DMS 273 (cell line): ENCODE measurements at regions not wholly inside any gene's neighbourhood (a gene's known extent, or its start where the extent isn't known, plus 50 kb on each side); places are given as distances from the start of the nearest gene placed in this dataset.

Experiments
- DNase-seq: peaks from one replicate; lab custom pipeline; 2025; ENCODE audit not compliant: unreplicated experiment; lab: John Stamatoyannopoulos, UW

DNA sequence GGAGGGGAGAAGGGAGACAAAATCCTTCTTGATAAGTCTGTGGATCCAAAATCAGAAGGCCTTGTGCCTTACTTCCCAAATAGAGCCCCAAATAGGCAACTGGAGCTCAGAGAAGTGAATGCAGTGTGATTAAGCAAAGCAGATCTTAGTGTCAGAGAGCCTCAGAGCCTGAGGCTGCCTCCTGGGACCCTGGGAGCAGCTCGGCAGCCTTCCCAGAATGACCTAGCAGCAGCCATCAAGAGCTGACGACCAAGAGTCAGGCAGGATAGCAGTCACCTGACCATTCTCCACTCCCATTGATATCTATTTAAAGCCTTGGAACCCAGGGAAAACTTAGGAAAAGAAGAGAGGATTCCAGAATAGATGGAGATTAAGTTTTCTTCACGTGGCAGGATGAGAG lies 78.0 kb upstream of the SMYD2 start:
- DNase-seq: no peak

DNA sequence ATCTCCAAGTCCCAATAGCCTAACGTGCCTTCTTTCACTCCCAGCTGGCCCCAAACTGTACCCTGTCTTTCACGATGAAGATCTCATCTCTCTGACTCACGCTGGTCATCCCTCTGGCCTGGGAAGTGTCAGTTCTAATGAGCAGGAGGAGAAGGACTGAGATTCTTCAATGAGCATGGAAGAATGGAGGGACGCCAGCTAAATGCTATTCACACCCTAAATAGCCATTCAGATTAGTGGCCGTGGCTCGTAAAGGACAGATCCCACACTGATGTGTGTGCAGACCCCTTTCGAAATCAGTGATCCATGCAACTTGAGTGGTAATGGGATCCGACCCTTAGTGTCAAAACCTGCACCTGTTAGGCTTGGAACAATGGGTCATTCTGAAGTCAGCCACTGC lies 75.9 kb upstream of the SMYD2 start:
- no peak for DNase-seq

DNA sequence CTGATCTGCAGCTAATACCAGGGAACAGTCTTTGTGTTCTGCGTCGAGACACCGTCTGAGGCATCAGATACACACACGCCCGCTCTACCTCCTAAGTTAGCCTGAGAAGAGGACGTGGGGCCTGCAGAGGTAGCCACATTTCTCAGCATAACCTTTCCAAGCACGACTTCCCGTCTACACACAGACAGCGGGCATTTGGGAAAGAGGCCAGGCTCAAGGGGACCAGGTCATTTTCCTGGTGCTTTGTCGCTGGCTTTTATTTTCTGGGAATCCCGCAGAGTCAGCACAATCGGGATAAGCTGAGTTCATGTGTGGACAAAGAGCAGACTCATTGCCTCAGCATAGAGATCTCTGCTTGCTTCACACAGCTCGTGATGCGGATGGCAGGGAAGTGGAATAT lies 72.5 kb upstream of the SMYD2 start:
- DNase-seq: no peak

DNA sequence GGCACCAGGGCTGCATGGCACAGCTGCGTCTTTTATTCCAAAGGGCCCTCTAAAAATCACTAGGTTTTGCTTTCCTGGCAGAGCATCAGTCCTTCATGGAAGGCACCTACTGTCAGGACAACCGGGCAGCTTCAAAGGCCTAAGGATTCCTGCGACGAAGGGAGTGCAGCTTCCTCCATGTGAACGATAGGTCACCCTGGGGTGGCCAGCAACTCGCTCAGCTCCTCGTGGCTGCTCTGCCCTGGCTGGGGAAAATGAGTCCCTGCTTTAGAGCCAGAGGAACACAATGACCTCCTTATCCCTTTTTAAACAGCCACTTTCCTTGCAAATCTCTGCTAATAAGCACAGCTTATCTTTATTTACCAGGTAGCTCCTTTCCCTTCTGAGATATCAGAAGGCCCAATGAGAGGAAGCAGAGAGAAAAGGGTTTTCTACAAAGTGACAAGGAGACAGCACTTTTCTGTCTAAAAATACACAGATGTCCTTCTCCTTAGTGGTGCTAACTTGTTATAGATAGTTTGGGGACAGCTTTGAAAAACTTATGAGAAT lies 71.6 kb upstream of the SMYD2 start:
- DNase-seq: no peak

DNA sequence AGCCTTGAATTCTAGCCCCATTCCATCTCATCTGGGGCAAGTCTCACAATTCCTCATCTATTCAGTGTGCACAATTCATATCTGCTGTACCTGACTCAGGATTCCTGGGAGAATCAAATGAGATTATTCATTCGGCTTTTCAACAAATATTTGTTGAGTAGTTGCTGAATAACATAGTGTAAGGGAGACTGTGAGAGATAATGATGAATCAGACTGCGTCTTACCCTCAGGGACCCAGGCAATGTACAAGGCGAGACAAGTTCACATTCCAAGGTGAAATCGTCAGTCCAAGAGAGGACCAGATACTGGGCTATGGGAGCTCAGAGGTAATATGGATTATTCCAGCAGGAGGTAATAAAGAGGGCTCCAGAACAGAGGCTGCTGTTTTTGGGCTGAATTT lies 67.8 kb upstream of the SMYD2 start:
- DNase-seq: no peak

- no peak for DNase-seq
Observed at GRCh38 chr1:214214851-214215250, 66.1 kb upstream of the SMYD2 start.

- no peak for DNase-seq
Observed at GRCh38 chr1:214215583-214215982, 65.4 kb upstream of the SMYD2 start.

GRCh38 chr1:214216021-214216420 lies 64.9 kb upstream of the SMYD2 start:
- no peak for DNase-seq

DNA sequence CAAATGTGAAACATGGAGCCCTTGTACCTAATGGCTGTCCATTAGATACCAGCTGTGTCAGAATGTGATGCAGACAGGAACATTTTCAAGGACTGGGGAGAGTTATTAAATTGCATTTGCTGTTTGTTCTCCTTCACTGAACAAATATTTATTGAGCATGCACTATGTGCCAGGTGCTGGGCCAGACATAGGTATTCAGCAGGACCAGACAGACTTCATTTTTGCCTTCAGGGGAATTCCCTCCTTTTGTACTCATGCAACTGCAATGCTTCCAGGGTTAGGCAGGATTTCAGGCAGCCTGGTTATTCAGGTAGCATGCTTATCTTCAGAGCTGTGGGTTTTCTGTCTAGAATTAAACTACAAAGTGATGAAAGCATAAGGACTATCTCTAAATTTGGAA lies 64.2 kb upstream of the SMYD2 start:
- DNase-seq: no peak

DNA sequence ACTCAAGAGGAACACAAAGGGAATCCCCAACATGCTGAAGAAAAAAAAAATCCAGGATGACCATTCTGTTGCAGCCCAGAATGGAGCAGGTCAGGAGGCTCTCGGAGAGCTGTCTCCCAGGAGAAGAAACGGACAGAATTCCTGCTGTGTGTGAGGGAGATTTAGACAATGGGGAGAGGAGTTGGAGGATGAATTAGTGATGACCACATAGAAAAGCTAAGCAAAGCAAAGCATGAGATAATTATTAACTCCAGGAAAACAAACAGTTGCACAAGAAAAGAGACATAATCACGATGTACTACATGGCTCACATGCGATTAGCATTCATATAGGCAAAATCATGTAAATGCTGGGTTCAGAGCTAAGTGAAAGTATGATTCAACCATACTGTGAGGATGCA lies 61.1 kb upstream of the SMYD2 start:
- no peak for DNase-seq

DNA sequence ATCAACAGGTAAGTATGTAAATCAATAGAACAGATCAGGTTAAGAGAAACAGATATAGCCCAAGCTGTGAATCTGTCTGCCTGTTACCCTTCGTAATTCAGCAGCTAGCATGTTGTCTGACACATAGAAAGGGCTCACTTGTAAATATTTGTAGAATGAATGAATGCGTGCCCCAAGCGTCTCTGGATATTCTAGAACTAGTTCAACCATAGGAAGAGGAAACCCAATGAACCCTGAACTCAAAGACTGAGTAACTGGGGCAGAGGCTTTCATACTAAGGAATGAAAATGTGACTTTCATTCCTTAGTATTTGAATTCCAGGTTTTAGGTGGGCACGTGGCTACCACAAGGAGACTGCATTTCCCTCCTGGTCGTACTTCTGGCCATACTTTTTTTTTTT lies 60.1 kb upstream of the SMYD2 start:
- DNase-seq: no peak

GRCh38 chr1:214224611-214225354 lies 56.2 kb upstream of the SMYD2 start:
- no peak for DNase-seq

GRCh38 chr1:214228976-214229375 lies 52.0 kb upstream of the SMYD2 start:
- DNase-seq: no peak

DNA sequence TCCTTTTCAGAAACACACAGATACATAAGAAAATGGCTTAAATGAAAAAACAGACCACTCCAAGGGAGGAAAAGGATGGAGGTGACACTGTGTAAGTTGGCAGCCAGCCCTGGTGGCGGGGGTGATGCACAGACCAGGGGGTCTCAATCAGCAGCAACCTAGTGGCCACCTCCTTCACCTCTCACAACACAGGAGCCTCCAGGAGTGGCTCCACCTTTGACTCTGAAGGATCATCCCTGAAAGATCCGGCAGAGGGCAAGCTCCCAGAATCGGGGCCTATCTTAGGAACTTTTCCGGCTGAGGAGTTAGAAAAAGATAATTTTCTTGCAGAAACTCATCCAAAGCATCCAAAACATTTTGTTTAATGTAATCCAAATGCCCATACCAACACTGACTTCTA lies 51.2 kb upstream of the SMYD2 start:
- no peak for DNase-seq
